ENCODE measurements at regions not wholly inside any gene's neighbourhood (a gene's known extent, or its start where the extent isn't known, plus 50 kb on each side); places are given as distances from the start of the nearest gene placed in this dataset.
"Not testable (repeated sequence)": the region's sequence is repeated elsewhere in the genome, so short reads cannot be mapped to it uniquely, and the experiment has no call there.

- H3K36me3 Mint-ChIP-seq: no peaks in the 10 kb centered on the region
- H3K4me1 Mint-ChIP-seq: no peaks in the 10 kb centered on the region
- no peak overlapping the region for H3K27ac Mint-ChIP-seq
- no peak for ATAC-seq
- DNase-seq (ENCODE audit: low spot score in 2 of 2): no peak
- H3K9me3 Mint-ChIP-seq: peaks cover 8% of the 10 kb centered on the region
- H3K4me3 Mint-ChIP-seq: no peak overlapping the region
Observed at GRCh38 chr11:96798445-96798844, 408.6 kb downstream of the JRKL start.

GRCh38 chr11:96815236-96815635, 425.4 kb downstream of the JRKL start:
- no peak overlapping the region for H3K27ac Mint-ChIP-seq
- no peak for ATAC-seq
- no peaks in the 10 kb centered on the region for H3K36me3 Mint-ChIP-seq
- peaks cover 20% of the 10 kb centered on the region for H3K9me3 Mint-ChIP-seq
- H3K4me3 Mint-ChIP-seq: no peak overlapping the region
- DNase-seq (ENCODE audit: low spot score in 2 of 2): no peak
- no peaks in the 10 kb centered on the region for H3K4me1 Mint-ChIP-seq

DNA sequence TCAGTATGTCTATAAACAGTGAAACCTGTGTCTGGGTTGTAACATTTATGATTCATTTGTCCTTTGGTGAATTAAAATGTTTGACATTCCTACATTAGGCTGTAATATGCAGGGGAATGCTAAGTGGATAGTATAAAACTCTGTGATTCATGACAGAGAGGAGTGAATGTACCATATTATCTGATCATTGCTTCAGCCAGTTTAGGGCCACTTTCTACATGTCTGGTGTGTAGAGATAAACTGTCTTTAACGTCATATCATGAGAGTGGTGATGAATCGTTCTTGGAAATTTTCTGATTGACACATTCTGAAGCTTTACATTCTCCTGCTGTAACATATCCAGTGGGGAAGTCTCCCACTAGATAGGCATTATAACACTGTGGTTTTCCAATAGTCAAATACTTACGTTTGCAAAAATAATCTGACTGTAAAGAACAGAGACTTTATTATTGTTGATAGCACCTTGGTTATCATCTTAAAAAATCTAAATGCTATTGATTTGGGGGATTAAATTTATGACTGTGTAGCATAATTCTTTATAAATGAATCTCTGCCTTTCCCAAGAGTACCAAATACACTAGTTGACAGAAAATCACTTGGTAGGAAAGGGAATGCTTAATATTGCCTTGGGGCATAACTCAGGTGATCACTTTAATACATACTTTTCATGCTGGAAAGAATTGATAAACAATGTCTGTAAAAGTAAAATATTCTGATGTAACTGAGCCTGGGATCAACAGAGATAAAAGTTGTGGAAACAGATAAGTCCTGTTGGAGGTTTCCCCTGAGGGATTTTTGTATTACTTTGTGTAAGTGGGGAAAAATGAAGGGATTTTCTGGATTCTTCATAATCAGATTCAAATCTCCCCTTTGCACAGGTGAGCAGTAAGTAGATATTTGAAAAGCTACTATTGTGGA, 427.9 kb downstream of the JRKL start:
- Mint-ChIP-seq H3K36me3 (no peaks in the 10 kb centered on the region), H3K4me3 (no peak overlapping the region), H3K27ac (no peak overlapping the region), H3K4me1 (no peaks in the 10 kb centered on the region), H3K9me3 (peaks cover 17% of the 10 kb centered on the region)
- ATAC-seq (no peak), DNase-seq (ENCODE audit: low spot score in 2 of 2) (no peak)

DNA sequence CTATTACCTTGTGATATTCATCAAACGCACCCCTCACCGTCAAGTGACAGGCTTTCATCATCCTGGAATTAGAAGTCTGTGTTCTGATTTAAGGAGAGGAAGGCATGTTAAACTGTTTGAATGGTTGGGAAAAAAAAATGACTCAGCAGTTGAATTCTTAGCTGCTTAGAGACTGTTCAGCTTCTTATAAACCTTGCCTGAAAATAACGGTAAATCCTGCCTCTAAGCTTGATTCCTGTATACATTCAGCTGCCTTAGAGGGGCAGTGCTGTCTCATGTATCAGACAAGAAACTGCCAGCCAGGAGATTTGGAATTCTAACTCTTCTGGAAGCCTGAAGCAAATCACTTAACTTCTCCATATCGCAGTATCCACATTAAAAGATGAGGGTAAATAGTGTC, 437.4 kb downstream of the JRKL start:
- Mint-ChIP-seq H3K4me3 (no peak overlapping the region), H3K36me3 (no peaks in the 10 kb centered on the region), H3K4me1 (no peaks in the 10 kb centered on the region), H3K27ac (no peak overlapping the region), H3K9me3 (peaks cover 20% of the 10 kb centered on the region)
- DNase-seq (ENCODE audit: low spot score in 2 of 2) (no peak), ATAC-seq (no peak)

DNA sequence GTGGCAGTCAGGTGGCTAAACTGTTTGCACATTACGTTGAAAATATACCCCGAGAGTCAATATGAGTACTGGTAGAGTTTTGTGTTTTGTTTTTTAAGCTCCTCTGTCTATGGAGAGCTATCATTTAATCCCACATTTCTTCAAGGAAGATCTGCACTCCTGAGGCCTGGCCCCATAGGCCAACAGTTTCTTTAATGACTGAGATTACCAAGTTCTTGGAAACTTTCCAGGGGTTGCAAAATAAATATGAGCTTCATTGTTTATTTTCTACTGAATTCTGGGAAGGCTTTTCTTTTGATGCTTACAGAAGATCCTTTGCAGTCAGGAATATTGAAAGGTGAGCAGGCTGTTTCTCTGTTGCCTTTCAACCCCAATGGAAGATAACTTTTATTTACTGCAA, 452.0 kb downstream of the JRKL start:
- Mint-ChIP-seq H3K9me3 (peaks cover 11% of the 10 kb centered on the region), H3K4me1 (no peaks in the 10 kb centered on the region)
- ATAC-seq: no peak

DNA sequence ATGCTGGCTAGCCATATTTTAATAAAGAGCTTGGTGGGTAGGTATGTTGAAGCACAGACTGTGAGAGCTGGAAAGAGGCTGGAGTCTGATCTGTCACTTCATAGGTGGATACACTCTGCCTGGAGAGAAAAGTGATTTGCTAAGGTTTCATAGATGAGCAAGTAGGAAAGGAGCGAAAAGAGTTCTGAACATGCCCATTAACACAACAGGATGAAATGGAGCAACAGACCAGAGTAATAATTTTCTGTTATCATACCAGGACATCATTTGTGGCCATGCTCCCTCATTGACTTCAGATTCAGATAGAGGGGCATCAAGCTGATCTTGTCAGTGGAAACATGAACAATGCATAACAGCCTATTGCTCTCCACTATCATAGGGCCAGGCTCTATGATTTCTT, 452.9 kb downstream of the JRKL start:
- Mint-ChIP-seq H3K4me1 (no peaks in the 10 kb centered on the region), H3K4me3 (no peak overlapping the region), H3K9me3 (peaks cover 11% of the 10 kb centered on the region), H3K36me3 (no peaks in the 10 kb centered on the region), H3K27ac (no peak overlapping the region)
- no peak for ATAC-seq
- no peak for DNase-seq (ENCODE audit: low spot score in 2 of 2)

More for the DNA sequence above, 452.0 kb downstream of the JRKL start:
- Mint-ChIP-seq H3K27ac (no peak overlapping the region), H3K4me3 (no peak overlapping the region), H3K36me3 (no peaks in the 10 kb centered on the region)
- no peak for DNase-seq (ENCODE audit: low spot score in 2 of 2)

DNA sequence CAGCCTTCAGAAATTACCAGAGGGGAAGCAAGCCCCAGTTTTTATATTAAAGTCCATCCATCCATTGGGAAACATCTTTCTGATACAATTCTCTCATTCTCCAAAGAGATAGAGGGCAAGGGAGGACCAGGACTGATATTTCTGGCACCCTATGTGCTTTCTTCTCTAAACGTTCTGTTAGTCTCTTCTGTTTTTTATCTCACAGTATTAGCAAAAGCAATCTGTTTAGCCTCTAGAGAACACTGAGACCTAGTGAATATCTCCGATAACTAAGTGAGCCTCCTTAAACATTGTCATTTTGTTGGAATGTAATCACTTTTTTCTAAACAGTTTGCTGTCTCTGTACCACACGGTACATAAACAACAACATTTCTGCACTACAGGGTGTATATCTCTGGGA, 464.6 kb downstream of the JRKL start:
- ATAC-seq (no peak), DNase-seq (ENCODE audit: low spot score in 2 of 2) (no peak)
- Mint-ChIP-seq H3K4me3 (no peak overlapping the region), H3K27ac (no peak overlapping the region), H3K9me3 (peaks cover 9% of the 10 kb centered on the region), H3K36me3 (no peaks in the 10 kb centered on the region), H3K4me1 (no peaks in the 10 kb centered on the region)

- not testable (repeated sequence) for H3K4me3 Mint-ChIP-seq; H3K36me3 Mint-ChIP-seq; H3K4me1 Mint-ChIP-seq; DNase-seq (ENCODE audit: low spot score in 2 of 2); ATAC-seq; H3K27ac Mint-ChIP-seq
- peaks cover 19% of the 10 kb centered on the region for H3K9me3 Mint-ChIP-seq
Observed at GRCh38 chr11:96861722-96862121, 471.9 kb downstream of the JRKL start.

DNA sequence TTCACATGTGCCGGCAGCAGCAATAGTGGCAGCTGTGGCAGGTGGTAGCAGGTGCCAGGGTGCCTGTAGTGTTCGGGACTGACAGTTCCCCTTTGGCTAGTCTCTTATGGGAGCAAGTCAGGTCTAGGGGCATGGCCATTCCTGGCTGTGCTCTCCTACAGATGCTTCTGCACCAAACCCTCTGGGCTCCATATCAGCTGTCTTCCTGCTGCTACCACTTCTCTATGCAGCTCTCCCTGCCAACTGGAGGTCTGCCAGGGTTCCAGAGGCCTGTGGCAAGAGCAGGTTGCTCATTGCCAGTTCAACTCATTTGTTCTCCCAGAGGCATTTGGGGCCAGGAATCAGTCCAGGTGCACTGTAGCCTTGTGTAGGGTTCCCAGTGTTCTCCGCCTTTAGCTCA, 473.7 kb downstream of the JRKL start:
- Mint-ChIP-seq H3K27ac (no peak overlapping the region), H3K4me1 (no peaks in the 10 kb centered on the region), H3K9me3 (peaks cover 19% of the 10 kb centered on the region), H3K4me3 (no peak overlapping the region), H3K36me3 (no peaks in the 10 kb centered on the region)
- DNase-seq (ENCODE audit: low spot score in 2 of 2): no peak
- no peak for ATAC-seq

DNA sequence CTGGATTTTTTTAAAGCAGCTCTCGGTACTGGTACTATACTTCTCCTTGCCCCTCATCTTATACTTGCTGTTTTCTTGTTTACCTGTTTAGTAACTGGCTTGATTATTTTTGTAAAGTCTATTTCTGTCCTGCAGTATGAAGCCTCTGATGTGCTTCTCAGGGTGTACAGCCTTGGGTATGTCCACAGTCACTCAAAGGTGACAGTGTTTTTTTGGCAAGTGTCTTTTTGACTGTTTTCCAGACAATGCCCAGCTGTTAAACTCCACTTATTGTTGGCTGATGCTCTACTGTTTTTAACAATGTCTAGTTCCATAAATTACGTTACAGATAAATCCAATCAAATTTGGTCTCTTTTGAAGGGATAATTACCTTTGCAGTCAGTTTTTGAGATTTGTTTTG, 475.2 kb downstream of the JRKL start:
- Mint-ChIP-seq H3K4me1 (no peaks in the 10 kb centered on the region), H3K27ac (no peak overlapping the region), H3K9me3 (peaks cover 23% of the 10 kb centered on the region), H3K36me3 (no peaks in the 10 kb centered on the region), H3K4me3 (no peak overlapping the region)
- ATAC-seq (no peak), DNase-seq (ENCODE audit: low spot score in 2 of 2) (no peak)

DNA sequence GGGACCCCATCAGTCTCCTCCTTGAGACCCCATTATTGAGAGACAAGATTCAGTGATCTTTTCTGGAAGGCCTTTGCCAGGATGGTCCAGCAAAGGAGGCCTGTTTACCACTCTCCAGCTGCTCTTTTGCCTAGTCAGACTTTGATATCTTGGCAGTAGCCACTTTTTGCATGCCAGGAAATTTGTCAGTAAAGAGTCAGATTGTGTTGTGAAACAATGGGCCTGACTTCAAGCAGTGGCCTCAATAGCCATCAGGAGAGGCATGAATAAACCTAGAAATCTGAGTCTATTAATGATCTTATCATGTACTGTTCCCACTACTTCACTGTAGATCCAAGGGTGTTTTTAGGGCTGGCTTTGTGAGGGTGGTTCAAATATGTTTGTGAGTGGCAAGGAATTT, 479.4 kb downstream of the JRKL start:
- Mint-ChIP-seq H3K4me1 (no peaks in the 10 kb centered on the region), H3K9me3 (peaks cover 7% of the 10 kb centered on the region), H3K36me3 (no peaks in the 10 kb centered on the region), H3K27ac (no peak overlapping the region), H3K4me3 (no peak overlapping the region)
- no peak for ATAC-seq
- DNase-seq (ENCODE audit: low spot score in 2 of 2): no peak

- ATAC-seq (no peak), DNase-seq (ENCODE audit: low spot score in 2 of 2) (no peak)
- H3K9me3 Mint-ChIP-seq: peaks cover 2% of the 10 kb centered on the region
- H3K36me3 Mint-ChIP-seq: no peaks in the 10 kb centered on the region
- H3K27ac Mint-ChIP-seq: no peak overlapping the region
- H3K4me1 Mint-ChIP-seq: no peaks in the 10 kb centered on the region
- H3K4me3 Mint-ChIP-seq: no peak overlapping the region
Observed at GRCh38 chr11:96875712-96876111, 485.9 kb downstream of the JRKL start.

DNA sequence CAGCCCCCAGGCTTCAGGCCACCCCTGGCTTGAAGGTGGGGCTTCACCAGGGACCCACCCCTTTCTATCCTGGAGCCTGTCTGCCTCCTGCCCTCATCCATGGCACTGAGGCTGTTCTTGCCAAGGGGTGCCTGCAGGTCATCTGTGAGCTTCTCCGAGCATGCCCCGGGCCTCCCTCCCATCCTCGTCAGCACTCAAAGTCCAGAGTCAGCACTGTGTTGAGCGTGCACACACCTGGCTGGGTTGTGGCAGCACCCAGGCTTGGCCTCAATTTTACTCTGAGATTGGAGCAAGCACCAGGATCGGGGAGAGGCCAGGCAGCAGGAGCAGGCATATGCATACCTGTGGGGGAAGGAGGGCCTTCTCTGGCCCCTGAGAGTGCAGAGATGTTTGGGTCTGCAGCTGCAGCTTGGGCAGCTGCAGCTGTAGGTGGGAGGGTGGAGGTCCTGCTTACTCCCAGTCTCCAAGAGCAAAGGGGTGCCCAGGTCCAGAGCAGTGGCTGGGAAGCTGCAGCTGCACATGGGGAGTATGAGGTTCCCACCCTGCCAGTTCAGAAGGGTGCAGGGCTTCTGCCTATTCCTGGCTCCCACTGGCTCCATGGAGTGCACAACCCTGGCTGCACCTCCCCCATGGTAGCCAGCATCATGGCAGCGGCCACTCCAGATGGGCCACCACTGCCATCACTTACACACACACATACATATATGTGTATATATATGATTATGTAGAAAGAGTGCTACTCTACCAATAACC, 488.7 kb downstream of the JRKL start:
- Mint-ChIP-seq H3K4me3 (no peak overlapping the region), H3K9me3 (peaks cover 4% of the 10 kb centered on the region), H3K36me3 (no peaks in the 10 kb centered on the region), H3K4me1 (no peaks in the 10 kb centered on the region), H3K27ac (no peak overlapping the region)
- peak; percentile 24 for ATAC-seq
- no peak for DNase-seq (ENCODE audit: low spot score in 2 of 2)

DNA sequence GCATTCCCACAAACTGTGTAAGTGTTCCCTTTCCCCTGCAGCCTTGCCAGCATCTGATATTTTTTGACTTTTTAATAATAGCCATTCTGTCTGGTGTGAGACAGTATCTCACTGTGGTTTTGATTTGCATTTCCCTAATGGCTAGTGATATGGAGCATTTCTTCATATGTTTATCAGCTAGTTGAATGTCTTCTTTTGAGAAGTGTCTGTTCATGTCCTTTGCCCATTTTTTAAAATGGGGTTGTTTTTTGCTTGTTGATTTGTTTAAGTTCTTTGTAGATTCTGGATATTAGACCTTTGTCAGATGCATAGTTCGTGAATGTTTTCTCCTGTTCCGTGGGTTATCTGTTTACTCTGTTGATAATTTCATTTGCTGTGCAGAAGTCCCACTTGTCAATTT, 492.8 kb downstream of the JRKL start:
- H3K4me1 Mint-ChIP-seq; H3K9me3 Mint-ChIP-seq; ATAC-seq; H3K36me3 Mint-ChIP-seq; H3K27ac Mint-ChIP-seq; H3K4me3 Mint-ChIP-seq; DNase-seq (ENCODE audit: low spot score in 2 of 2): not testable (repeated sequence)

DNA sequence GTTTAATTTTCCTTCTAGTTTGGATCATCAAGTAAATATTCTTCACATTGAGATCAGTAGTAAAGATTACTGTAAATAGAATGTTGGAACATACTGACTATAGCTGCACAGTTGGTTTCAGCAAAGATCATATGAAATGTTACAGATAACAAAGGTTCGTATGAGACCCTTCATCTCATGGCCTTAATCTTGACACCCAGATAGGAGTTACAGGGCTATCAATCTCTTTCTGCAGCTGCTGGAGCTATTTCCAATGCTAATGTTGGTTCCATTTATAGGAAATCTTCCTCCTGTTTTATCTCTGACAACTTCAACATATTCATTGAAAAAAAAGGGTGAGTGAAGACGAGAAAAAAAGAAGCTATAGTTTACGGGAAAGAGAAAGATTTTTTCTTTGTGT, 495.6 kb downstream of the JRKL start:
- Mint-ChIP-seq H3K9me3 (peaks cover 6% of the 10 kb centered on the region), H3K4me3 (no peak overlapping the region), H3K4me1 (no peaks in the 10 kb centered on the region), H3K27ac (no peak overlapping the region), H3K36me3 (no peaks in the 10 kb centered on the region)
- ATAC-seq: no peak
- no peak for DNase-seq (ENCODE audit: low spot score in 2 of 2)

- Mint-ChIP-seq H3K4me3 (no peak overlapping the region), H3K9me3 (peaks cover 9% of the 10 kb centered on the region), H3K27ac (no peak overlapping the region), H3K4me1 (no peaks in the 10 kb centered on the region), H3K36me3 (no peaks in the 10 kb centered on the region)
- no peak for DNase-seq (ENCODE audit: low spot score in 2 of 2)
- ATAC-seq: no peak
Observed at GRCh38 chr11:96885912-96886311, 496.1 kb downstream of the JRKL start.

All from stimulated activated effector memory CD8-positive, alpha-beta T cell treated with anti-CD3 and anti-CD28 coated beads, Interleukin-12 subunit alpha, Interleukin-12 subunit beta, amount 100 ng/mL, for 72 hours (primary cell).